ENCODE measurements at regions not wholly inside any gene's neighbourhood (a gene's known extent, or its start where the extent isn't known, plus 50 kb on each side); places are given as distances from the start of the nearest gene placed in this dataset.

DNA sequence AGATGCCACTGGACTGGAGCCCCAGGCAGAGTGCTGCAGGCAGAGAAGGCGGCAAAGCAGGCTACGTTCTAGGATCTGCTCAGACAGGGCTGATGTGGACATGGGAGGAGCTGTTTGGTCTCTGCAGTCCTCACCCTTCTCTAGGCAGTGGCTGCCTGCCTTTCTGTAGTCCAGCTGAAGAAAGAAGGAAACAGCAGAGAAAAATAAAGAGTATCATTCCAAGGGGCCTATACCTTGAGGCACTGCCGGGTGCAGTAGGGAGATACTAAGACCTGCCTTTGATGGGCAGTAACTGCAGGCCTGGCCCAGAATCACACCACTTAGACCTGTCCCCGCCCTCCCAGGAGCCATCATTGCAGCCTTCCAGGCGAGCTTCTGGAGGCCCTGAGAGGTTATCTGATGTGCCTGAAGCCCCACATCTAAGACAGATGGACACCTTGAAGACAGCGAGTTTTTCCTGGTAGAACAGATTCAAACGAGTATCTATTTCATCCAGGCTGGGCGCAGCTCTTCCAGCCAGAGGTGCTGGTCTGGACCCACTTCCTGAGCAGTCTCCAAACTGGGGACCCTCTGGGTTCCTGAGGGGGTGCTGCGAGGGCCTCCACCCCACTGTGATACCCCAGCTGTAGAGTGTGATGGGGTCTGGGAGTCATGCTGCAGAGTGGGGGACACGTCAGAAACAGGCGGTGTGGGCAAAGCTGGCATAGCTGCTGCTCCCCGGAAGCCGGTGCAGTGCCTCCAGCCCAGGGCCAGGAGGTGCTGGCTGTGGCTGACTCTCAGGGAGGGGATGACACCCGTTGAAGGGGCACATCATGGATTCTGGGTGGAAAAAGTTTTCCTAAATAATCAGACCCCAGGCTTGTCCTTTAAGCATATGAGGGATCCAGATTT is 87.3 kb upstream of the OTOS start:
- DNase-seq, result no peak

- DNase-seq, result no peak
These were observed 88.5 kb upstream of the OTOS start for GRCh38 chr2:240229005-240229404.

DNA sequence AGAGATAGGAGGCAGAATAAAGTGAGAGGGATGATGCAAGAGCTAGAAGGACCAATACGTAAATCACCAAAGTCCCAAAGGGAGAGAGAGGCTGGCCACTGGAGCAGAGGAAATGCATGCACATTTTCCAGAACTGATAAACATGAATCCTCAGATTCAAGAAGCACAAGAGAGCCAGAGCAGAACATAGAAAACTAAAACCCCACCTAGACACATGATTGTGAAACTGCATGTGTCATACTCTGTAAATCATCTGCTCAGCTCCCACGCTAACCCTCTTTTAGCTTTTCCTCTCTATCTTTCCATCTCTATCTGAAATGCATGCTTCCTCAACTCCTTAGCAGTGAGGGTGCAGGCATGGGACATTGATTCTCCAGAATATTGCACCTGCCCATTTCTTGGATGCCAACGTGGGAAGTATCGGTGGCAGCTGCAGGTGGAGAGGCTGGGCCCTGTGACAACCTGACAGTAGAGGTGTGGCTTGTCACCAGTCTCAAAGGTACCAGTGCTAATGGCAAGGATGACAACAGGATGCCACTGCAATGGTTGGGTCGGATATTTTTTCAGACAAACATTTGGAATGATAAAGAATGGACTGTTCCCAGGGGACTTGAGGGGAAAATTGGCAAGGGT is 89.3 kb upstream of the OTOS start:
- no peak for DNase-seq

- no peak for DNase-seq
These were observed 90.0 kb upstream of the OTOS start for GRCh38 chr2:240230291-240230931.

- DNase-seq, result no peak
These were observed 91.4 kb upstream of the OTOS start for GRCh38 chr2:240231838-240232244.

DNA sequence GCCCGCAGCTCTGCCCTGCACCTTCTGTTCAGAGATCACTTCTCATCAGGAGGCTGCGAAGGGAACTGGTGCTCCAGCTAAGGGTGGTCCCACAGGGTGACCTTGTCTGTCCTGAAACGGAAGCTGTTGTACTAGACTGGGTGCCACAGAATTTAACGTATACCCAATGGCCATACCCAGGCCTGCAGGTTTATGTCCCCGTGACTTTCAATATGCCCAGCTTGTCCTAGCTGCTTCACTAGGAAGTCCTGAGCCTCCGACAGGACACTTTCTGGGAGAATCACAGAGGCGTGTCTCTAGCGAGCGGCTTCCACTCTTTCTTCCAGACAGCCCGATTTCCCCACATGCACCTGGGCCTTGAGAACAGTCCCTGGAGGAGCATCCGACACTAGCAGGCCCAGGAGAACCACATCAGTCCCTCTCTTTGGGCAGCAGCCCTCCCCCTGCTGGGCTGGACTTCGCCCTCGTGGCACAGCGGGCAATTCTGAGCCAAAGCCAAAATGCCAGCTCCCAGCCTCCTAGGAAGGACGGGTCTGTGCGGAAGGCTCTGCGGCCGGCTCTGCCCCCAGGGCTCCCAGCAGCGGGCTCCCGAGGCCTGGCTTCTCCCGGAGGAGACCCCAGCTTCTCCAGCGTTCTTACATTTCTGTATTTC is 91.9 kb upstream of the OTOS start:
- DNase-seq, result no peak

DNA sequence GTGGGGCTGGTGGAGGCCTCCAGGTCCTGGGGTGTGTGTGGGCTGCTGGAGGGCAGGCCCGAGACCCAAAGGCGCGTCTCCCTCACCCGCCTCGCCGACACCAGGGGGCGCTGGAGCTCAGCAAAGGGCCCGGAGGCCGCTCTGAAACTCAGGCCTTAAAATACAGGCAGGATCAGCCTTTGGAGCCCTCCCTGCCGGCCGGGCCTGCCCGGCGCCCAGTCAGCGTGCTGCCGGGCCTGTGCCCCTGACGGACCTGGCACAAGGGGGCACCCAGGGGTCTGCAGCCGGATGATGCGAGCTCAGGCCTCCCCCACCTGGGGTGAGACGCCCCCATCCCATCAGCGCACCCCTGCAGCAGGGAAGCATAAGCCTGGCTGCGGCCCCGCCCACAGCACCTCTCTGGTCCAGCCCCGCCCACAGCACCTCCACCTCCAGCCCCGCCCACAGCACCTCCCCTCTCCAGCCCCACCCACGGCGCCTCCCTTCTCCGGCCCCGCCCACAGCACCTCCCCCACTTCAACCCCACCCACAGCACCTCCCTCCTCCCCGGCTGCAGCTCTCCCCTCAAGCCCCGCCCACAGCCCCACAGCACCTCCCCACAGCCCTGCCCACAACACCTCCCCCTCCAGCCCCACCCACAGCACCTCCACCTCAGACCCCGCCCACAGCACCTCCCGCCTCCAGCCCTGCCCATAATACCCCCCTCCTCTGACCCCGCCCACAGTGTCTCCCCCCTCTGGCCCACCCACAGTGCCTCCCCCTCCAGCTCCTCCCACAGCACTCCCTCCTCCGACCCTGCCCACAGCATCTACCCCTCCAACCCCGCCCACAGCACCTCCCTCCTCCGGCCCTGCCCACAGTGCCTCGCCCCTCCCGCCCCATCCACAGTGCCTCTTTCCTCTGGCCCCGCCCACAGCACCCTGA is 92.8 kb upstream of the OTOS start:
- peak; percentile 22 for DNase-seq

DNA sequence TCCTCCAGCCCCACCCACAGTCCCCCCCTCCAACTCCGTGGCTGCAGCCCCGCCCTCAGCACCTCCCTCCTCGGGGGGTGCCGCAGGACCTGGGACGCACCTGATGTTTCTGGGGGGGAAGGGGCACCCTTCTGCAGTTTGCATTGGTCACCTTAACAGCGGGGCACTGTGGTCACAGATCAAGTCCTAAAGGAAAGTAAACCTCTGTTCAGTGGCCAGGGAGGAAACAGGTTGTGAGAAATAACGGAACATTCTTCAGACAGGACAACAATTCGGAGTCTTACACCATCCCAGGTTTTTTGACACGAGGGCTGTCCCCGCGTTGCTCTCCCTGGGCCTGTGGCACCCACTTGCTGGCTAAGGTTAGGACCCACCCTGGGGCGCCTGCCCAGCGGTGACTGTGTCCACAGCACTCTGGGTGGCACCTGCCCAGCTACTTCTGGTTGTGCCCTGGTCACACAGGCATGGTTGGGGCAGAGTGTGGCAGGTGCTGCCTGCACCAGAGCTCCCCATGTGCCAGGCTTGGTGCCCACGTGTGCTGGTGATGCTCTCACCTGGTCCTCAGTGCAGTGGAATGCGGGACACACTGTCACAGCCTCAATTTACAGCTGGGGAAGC is 93.5 kb upstream of the OTOS start:
- no peak for DNase-seq

DNA sequence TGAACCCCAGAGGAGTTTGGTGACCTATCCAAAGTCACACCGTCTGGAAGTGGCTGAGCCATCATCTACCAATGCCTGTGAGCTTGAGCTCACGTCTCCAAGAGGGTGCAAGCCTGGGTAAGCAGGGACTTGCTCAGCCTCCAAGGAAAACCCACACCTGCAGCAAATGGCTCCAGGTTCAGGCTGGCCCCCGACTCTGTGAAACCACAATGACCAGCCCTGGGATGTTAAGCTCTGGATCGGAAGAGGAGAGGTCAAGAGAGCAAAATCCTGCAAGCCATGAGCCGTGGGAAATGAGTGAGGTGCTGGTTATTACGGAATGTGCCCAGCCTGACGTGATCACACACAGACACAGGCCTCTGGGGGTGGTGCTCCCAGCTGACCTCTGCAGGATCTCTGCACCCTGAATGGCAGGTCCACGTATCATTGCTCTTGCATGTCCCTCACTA is 94.1 kb upstream of the OTOS start:
- DNase-seq, result no peak

GRCh38 chr2:240235149-240235803 is 94.8 kb upstream of the OTOS start:
- DNase-seq, result no peak

DNA sequence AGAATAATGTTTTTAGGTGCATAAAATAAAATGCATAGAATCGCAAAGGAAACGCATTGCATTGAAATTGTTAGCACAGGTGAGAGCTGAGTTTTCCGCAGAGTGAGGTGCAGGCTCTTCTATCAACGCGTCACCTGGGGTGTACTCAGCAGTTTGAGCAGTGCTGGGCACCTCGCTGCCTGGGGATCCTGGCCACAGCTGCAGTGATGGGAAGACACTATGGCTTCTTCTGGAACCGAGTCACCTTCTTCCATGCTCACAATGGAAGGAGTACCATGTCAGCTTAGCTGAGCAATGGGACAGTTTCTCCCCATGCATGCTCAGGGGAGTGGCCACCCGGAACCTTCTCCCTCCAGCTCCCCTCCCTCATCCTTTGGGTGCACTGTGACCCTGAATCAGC is 95.4 kb upstream of the OTOS start:
- DNase-seq, result no peak

DNA sequence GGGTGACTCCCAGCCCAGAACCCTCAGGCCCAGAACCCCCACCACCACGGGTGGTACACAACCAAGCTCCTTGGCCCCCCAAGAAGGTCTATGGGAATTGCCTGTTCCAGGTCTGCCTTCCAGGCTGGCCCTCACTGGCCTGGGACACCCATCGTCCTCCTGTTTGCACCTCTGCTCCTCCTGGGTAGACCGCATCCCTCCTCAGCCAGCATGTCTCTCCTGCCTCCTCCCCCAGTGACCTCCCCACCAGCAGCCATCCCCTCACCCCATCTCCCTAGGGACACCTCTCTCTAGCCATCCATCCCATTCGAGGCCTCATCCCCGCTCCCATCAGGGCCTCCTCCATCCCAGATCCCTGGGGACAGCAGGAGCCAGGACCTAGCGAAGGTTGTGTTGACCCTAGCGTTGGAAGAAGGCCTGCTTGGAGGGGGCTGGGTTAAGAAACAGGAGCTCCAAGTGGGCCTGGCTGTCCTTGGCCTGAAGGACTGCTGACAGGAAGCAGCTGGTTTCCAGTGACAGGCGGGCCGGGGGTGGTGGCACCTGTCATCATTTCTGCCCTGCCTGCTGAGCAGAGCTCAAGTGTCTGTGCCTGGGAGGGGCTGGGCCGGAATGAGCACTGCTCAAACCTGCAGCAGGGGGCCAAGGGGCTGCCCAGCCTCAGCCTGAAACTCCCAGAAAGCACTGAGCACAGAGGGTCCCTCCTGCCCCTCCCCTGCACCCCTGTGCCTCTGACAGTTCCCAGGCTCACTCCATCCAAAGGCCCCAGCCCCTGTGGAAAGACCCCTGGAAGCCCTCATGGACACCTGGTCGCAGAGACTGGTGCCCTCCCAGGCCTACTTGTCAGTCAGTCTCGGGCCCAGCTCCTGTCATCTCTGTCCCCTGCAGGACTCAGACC is 96.0 kb upstream of the OTOS start:
- DNase-seq, result no peak

GRCh38 chr2:240237609-240238174 is 97.2 kb upstream of the OTOS start:
- DNase-seq, result no peak

- no peak for DNase-seq
These were observed 97.7 kb upstream of the OTOS start for GRCh38 chr2:240238201-240238600.

- DNase-seq, result no peak
These were observed 98.3 kb upstream of the OTOS start for GRCh38 chr2:240238786-240239185.

DNA sequence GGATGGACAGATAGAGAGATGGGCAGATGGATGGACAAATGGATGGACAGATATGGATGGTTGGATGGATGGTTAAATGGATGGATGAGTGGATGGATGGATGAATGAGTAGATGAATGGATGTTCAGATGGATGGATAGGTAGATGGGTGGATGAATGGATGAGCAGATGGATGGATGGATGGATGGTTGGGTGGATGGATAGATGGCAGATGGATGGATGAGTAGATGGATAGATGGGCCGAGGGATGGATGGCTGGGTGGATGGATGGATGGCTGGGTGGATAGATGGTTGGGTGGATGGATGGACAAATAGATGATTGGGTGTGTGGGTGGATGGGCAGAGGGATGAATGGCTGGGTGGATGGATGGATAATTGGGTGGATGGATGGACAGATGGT is 98.9 kb upstream of the OTOS start:
- no peak for DNase-seq

GRCh38 chr2:240240017-240240734 is 99.7 kb upstream of the OTOS start:
- DNase-seq, result no peak

DNA sequence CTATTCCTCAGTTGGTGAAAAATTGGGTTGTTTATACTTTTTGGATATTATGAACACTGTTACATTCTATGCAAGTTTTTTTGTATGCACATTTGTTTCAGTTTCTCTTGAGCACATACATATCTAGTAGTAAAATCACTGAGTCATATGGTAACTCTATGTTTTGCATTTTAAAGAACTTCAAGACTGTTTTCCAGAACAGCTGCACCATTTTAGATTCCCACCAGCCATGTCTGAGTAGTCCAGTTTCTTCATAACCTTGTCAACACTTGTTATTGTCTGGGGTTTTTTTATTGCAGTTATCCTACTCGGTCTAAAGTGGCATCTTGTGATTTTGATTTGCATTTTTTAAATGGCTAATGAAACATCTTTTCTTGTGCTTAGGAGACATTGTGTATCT is 100.3 kb upstream of the OTOS start:
- DNase-seq, result no peak

DNA sequence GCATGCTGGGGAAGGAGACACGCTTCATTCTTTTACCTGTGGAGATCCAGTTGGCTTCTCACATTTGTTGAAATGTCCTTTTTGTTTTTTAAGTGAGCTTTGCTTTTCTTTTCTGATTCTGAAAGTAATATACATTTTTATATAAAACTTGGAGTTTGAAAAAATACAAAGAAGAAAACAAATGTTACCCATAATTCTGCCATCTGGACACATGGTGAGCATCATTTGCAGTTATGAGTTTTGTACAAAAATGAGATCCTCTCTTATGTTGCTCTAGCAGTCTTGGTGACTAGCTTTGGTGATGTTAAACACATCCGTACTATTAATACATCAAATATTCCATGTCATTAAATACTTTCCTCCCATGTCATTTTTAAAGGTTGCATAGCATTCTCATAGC is 101.1 kb upstream of the OTOS start:
- DNase-seq, result no peak
